A673 (cell line): ENCODE measurements at regions not wholly inside any gene's neighbourhood (a gene's known extent, or its start where the extent isn't known, plus 50 kb on each side); places are given as distances from the start of the nearest gene placed in this dataset.

Experiments
- BruUV-seq: library from RNA; stranded (reverse); fragments of 400-500 nt; replicated peaks from 2 replicates; lab custom pipeline; 2021; lab: Mats Ljungman, UMichigan
- CTCF ChIA-PET: fragments of 300-600 bp; sonication (Branson Sonifier 250); formaldehyde crosslinking; loops from one replicate; lab custom pipeline; 2022; ENCODE audit warnings: antibody characterized with exemption; lab: Charles Lee
- POLR2A ChIA-PET: fragments of 300-600 bp; sonication (Branson Sonifier 250); formaldehyde crosslinking; loops from one replicate; lab custom pipeline; 2022; ENCODE audit warnings: antibody characterized with exemption; ENCODE audit not compliant: low non-redundant PET; lab: Charles Lee
- DNase-seq: peaks from one replicate; pipeline ENCODE4 v3.0.0-alpha.2; 2015; ENCODE audit warnings: low spot score
- H3K27ac ChIP-seq: fragments of 200-600 bp; sonication (generic); 2 replicates; pipeline ENCODE4 v1.5.1; 2016; ENCODE audit warnings: mixed run types, low read depth, mild to moderate bottlenecking, mixed read lengths, antibody characterized with exemption, low read length; ENCODE audit not compliant: poor library complexity, severe bottlenecking
- H3K27me3 ChIP-seq: fragments of 200-600 bp; sonication (generic); replicated peaks from 2 replicates; pipeline ENCODE4 v1.6.1; 2017; ENCODE audit warnings: mixed run types, low read depth, mild to moderate bottlenecking, mixed read lengths, antibody characterized with exemption, low read length; ENCODE audit not compliant: insufficient read depth, poor library complexity
- H3K36me3 ChIP-seq: fragments of 200-600 bp; sonication (generic); 2 replicates; pipeline ENCODE4 v1.6.1; 2016; ENCODE audit warnings: mixed run types, mild to moderate bottlenecking, mixed read lengths, antibody characterized with exemption, low read length; ENCODE audit not compliant: insufficient read depth, poor library complexity, severe bottlenecking
- H3K4me1 ChIP-seq: fragments of 200-600 bp; sonication (generic); 2 replicates; pipeline ENCODE4 v1.6.1; 2017; ENCODE audit warnings: mixed run types, mild to moderate bottlenecking, mixed read lengths, antibody characterized with exemption, low read length; ENCODE audit not compliant: insufficient read depth, poor library complexity, severe bottlenecking
- H3K4me3 ChIP-seq: fragments of 200-600 bp; sonication (generic); 2 replicates; pipeline ENCODE4 v1.5.1; 2016; ENCODE audit warnings: low read depth, mixed run types, mild to moderate bottlenecking, mixed read lengths, low read length; ENCODE audit not compliant: poor library complexity, severe bottlenecking
- H3K9me3 ChIP-seq: fragments of 200-600 bp; sonication (generic); 2 replicates; pipeline ENCODE4 v1.6.1; 2016; ENCODE audit warnings: mixed run types, low read depth, mild to moderate bottlenecking, mixed read lengths, antibody characterized with exemption, low read length; ENCODE audit not compliant: poor library complexity, severe bottlenecking
- EZH2 ChIP-seq: fragments of 200-600 bp; sonication (generic); IDR thresholded peaks from 2 replicates; pipeline ENCODE4 v1.6.1; 2017; ENCODE audit warnings: borderline replicate concordance, low read depth, mild to moderate bottlenecking, mixed read lengths, antibody characterized with exemption, low read length; ENCODE audit not compliant: poor library complexity, severe bottlenecking
- intact Hi-C: fragments of 100-400 bp; cut with micrococcal nuclease; formaldehyde crosslinking; loops from one replicate; pipeline ENCODE4 v1.10.0; 2022; ENCODE audit not compliant: unreplicated experiment
- TF ChIP-seq, protein P1 (sequence below): fragments of 300-800, 200-600 bp; sonication (generic); conservative IDR thresholded peaks from 2 replicates; pipeline ENCODE4 v1.5.1; 2017; ENCODE audit warnings: low read depth, mild to moderate bottlenecking, antibody characterized with exemption, low read length, moderate library complexity, mixed read lengths

DNA sequence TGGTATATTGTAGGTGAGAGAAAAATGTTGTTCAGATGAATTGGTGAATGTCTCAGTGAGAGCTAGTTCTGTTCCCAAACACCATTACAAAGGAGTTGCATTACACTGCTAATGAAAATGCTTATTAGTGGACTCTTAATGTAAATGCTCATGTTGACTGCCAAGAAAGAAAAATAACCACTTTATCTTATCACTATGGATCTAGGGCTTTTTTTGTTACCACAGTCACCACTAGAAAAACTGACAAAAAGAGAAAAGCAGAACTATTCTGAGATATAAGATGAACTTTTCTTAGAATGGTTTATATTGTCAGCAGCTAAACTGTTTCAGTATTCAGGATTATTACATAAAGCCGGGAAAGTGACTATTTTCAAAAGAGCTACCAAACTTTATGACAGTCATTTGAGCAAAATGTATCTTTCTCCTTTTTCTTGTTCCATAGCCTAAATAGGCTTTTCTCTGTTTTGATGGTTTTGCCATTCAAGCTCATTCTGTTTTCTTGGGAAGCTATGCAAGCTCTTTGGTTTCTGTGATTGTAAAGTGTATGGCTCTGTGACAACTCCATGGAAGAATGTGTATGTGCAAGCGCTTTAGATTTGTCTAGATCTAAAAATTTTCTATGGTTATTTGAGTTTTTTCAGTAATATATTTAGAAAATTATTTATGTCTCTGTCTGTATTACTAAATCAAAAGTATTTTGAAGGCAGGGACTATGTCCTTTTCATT is 64.2 kb upstream of the DPH5 start:
- Histone ChIP-seq H3K27me3 (no peaks in the 10 kb centered on the region), H3K36me3 (no peaks in the 10 kb centered on the region), H3K27ac (no peak overlapping the region), H3K4me1 (no peaks in the 10 kb centered on the region), H3K9me3 (no peaks in the 10 kb centered on the region), H3K4me3 (no peak overlapping the region)
- ChIA-PET POLR2A (no interaction called here), CTCF (no interaction called here)
- intact Hi-C loops, result no loop called here
- BruUV-seq, result no TSS peak
- DNase-seq, result no peak
- TF ChIP-seq EZH2, result no peak
- TF ChIP-seq, protein P1, sequence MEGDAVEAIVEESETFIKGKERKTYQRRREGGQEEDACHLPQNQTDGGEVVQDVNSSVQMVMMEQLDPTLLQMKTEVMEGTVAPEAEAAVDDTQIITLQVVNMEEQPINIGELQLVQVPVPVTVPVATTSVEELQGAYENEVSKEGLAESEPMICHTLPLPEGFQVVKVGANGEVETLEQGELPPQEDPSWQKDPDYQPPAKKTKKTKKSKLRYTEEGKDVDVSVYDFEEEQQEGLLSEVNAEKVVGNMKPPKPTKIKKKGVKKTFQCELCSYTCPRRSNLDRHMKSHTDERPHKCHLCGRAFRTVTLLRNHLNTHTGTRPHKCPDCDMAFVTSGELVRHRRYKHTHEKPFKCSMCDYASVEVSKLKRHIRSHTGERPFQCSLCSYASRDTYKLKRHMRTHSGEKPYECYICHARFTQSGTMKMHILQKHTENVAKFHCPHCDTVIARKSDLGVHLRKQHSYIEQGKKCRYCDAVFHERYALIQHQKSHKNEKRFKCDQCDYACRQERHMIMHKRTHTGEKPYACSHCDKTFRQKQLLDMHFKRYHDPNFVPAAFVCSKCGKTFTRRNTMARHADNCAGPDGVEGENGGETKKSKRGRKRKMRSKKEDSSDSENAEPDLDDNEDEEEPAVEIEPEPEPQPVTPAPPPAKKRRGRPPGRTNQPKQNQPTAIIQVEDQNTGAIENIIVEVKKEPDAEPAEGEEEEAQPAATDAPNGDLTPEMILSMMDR, result no peak

DNA sequence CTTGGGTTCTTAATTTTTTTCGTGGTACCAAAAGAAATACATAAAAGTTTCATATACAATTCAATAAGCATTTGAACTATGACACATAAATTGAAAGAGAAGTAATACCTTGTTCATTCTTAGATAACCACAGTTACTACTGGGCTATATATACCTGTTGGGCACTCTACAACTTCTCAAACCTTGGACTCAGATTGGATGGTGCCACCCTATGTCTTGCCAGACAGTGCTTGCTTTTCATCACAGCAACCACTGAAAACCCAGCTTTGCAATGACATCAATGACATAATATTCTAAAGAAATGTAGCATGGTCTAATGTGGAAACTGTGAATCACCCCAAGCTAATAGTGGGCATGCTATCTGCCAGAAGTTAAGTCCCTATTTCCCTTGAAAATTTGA is 62.8 kb upstream of the DPH5 start:
- no peak overlapping the region for H3K27ac ChIP-seq

DNA sequence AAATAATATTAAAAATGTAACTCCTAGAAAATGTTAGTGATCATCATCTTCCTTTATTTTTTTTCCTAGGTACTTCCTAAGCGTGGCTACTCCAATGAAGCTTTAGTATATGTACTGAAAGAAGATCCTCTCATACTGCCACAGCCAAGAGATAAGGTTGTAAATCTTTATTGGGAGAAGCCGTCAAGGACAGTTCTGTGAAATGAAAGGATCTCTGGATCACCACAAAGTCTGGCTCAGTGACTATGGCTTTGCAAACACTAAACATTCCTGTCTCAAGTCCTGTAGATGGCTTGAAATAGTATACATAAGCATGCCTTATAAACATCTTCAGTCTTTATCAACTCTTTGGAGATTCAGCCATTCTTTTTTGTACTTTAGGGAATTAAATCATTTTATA is 61.2 kb upstream of the DPH5 start:
- no peak for TF ChIP-seq EZH2
- TF ChIP-seq, protein P1, result no peak
- CTCF ChIA-PET, result no interaction called here

More for the DNA sequence above, 62.8 kb upstream of the DPH5 start:
- DNase-seq, result peak; percentile 7
- ChIA-PET CTCF (no interaction called here), POLR2A (no interaction called here)
- H3K27me3 ChIP-seq, result no peaks in the 10 kb centered on the region
- H3K4me1 ChIP-seq, result no peaks in the 10 kb centered on the region
- TF ChIP-seq, protein P1, result no peak
- TF ChIP-seq EZH2, result no peak
- no TSS peak for BruUV-seq
- H3K9me3 ChIP-seq, result no peaks in the 10 kb centered on the region
- intact Hi-C loops, result no loop called here
- H3K36me3 ChIP-seq, result no peaks in the 10 kb centered on the region
- no peak overlapping the region for H3K4me3 ChIP-seq

More for the DNA sequence above, 61.2 kb upstream of the DPH5 start:
- H3K9me3 ChIP-seq, result no peaks in the 10 kb centered on the region
- H3K27me3 ChIP-seq, result no peaks in the 10 kb centered on the region
- intact Hi-C loops, result no loop called here
- DNase-seq, result no peak
- no peaks in the 10 kb centered on the region for H3K36me3 ChIP-seq
- POLR2A ChIA-PET, result no interaction called here
- H3K4me1 ChIP-seq, result no peaks in the 10 kb centered on the region
- no peak overlapping the region for H3K27ac ChIP-seq
- BruUV-seq, result no TSS peak
- no peak overlapping the region for H3K4me3 ChIP-seq
